CD4-positive, CD25-positive, alpha-beta regulatory T cell (primary cell): ENCODE measurements at regions not wholly inside any gene's neighbourhood (a gene's known extent, or its start where the extent isn't known, plus 50 kb on each side); places are given as distances from the start of the nearest gene placed in this dataset.

Experiments
- ATAC-seq, 2 donors: fragments of 150-1000 bp; cut with Tn5 transposase; one replicate each; pipeline ENCODE4 v1.10.0; 2021; ENCODE audit warnings: low read depth in 2 of 2, moderate number of reproducible peaks in 2 of 2, moderate library complexity in 1 of 2
- DNase-seq, 3 donors: peaks; one replicate each; pipeline versions ENCODE4 v3.0.0 to v3.0.0-alpha.2; 2012 to 2022; ENCODE audit warnings: mixed read lengths in 1 of 3
- H3K27ac ChIP-seq: one replicate; pipeline ENCODE4 v1.7.0; 2013; ENCODE audit warnings: mild to moderate bottlenecking, low read length; ENCODE audit not compliant: insufficient read depth, poor library complexity, severe bottlenecking
- H3K27me3 ChIP-seq: one replicate; pipeline ENCODE4 v1.7.0; 2013; ENCODE audit warnings: low read length; ENCODE audit not compliant: control insufficient read depth, insufficient read depth
- H3K36me3 ChIP-seq: one replicate; pipeline ENCODE4 v1.7.0; 2013; ENCODE audit warnings: mild to moderate bottlenecking, low read length, moderate library complexity; ENCODE audit not compliant: control insufficient read depth, insufficient read depth
- H3K4me1 ChIP-seq: 2 replicates; pipeline ENCODE4 v1.7.0; 2013; ENCODE audit warnings: mild to moderate bottlenecking, low read length; ENCODE audit not compliant: insufficient read depth, control insufficient read depth, poor library complexity, severe bottlenecking
- H3K4me3 ChIP-seq: one replicate; pipeline ENCODE4 v1.7.0; 2013; ENCODE audit warnings: low read depth, mild to moderate bottlenecking, low read length, moderate library complexity
- H3K9me3 ChIP-seq, 2 experiments: 1 replicate in 1 of 2; 2 replicates in 1 of 2; pipeline ENCODE4 v1.7.0; 2013; ENCODE audit warnings: low read length in 2 of 2, mild to moderate bottlenecking in 1 of 2, moderate library complexity in 1 of 2; ENCODE audit not compliant: control insufficient read depth in 2 of 2
- H3K27ac Mint-ChIP-seq, 3 donors: one replicate each; pipeline ENCODE4 v1.8.0; 2020 to 2022; ENCODE audit warnings: mild to moderate bottlenecking in 3 of 3, mixed read lengths in 3 of 3, moderate library complexity in 2 of 3
- H3K27me3 Mint-ChIP-seq: one replicate; pipeline ENCODE4 v1.8.0; 2022; ENCODE audit warnings: mild to moderate bottlenecking, mixed read lengths
- H3K36me3 Mint-ChIP-seq: one replicate; pipeline ENCODE4 v1.8.0; 2020; ENCODE audit warnings: mixed read lengths
- H3K4me1 Mint-ChIP-seq, 4 donors: one replicate each; pipeline ENCODE4 v1.8.0; 2020 to 2022; ENCODE audit warnings: mixed read lengths in 4 of 4, mild to moderate bottlenecking in 1 of 4
- H3K4me3 Mint-ChIP-seq, 4 donors: one replicate each; pipeline ENCODE4 v1.8.0; 2020 to 2022; ENCODE audit warnings: mild to moderate bottlenecking in 4 of 4, mixed read lengths in 4 of 4, moderate library complexity in 3 of 4
- H3K9me3 Mint-ChIP-seq, 7 donors: one replicate each; pipeline ENCODE4 v1.8.0; 2020 to 2022; ENCODE audit warnings: mixed read lengths in 7 of 7, mild to moderate bottlenecking in 3 of 7, moderate library complexity in 2 of 7

DNA sequence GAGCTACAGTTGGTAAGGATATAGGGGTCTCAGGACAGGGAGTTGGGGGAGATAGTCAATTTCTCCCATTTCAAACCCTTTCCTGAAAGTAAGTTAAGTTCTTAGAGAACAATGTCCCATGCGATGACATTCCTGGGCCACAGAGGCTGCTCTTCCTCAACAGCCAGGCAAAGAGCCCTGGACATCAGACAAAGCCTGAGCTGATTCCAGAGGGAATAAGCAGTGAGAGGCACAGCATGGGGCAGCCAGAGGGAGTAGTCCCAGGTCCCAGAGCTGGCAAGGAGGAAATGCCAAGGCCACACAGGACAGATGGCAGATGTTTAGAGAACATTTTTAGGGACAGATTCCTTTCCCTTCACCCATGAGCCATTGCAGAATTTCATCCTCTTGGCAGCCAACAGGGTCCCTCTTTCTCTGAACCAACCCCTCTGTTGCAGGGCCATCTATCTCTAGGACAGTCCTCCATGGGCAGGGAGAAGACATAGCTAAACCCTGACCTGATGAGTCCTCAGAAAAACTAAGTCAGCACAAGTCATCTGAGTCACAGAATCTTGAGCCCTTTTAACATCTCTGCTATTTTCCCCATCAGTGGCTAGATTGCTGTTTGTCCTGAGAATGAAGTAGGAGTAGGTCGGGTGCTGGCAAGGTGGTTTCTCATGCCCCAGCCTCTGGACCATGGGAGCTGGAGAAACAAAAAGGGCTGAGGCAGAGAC, 60.3 kb upstream of the CALM2 start:
- Histone ChIP-seq H3K27ac (no peak overlapping the region), H3K9me3 (no peaks in the 10 kb centered on the region), H3K4me1 (no peaks in the 10 kb centered on the region), H3K27me3 (peaks cover 7% of the 10 kb centered on the region), H3K4me3 (no peak overlapping the region), H3K36me3 (no peaks in the 10 kb centered on the region)
- no peak overlapping the region for H3K4me3 Mint-ChIP-seq
- H3K27me3 Mint-ChIP-seq: peaks cover 21% of the 10 kb centered on the region
- H3K36me3 Mint-ChIP-seq: no peaks in the 10 kb centered on the region
- ATAC-seq (no peak), DNase-seq (no peak)
- no peaks in the 10 kb centered on the region for H3K9me3 Mint-ChIP-seq
- H3K4me1 Mint-ChIP-seq: no peaks in the 10 kb centered on the region
- H3K27ac Mint-ChIP-seq: no peak overlapping the region

GRCh38 chr2:47235132-47235531, 58.8 kb upstream of the CALM2 start:
- no peaks in the 10 kb centered on the region for H3K9me3 Mint-ChIP-seq
- ATAC-seq (no peak), DNase-seq (no peak)
- H3K27ac Mint-ChIP-seq: no peak overlapping the region
- no peaks in the 10 kb centered on the region for H3K4me1 ChIP-seq
- H3K36me3 Mint-ChIP-seq: no peaks in the 10 kb centered on the region
- no peaks in the 10 kb centered on the region for H3K36me3 ChIP-seq
- peaks cover 7% of the 10 kb centered on the region for H3K27me3 ChIP-seq
- no peak overlapping the region for H3K4me3 Mint-ChIP-seq
- peaks cover 21% of the 10 kb centered on the region for H3K27me3 Mint-ChIP-seq
- H3K9me3 ChIP-seq: no peaks in the 10 kb centered on the region
- no peak overlapping the region for H3K4me3 ChIP-seq
- no peak overlapping the region for H3K27ac ChIP-seq
- H3K4me1 Mint-ChIP-seq: no peaks in the 10 kb centered on the region

- H3K27ac ChIP-seq: no peak overlapping the region
- Mint-ChIP-seq H3K27ac (no peak overlapping the region), H3K27me3 (peaks cover 21% of the 10 kb centered on the region), H3K4me3 (no peak overlapping the region), H3K9me3 (no peaks in the 10 kb centered on the region), H3K36me3 (no peaks in the 10 kb centered on the region), H3K4me1 (no peaks in the 10 kb centered on the region)
- no peaks in the 10 kb centered on the region for H3K36me3 ChIP-seq
- no peak overlapping the region for H3K4me3 ChIP-seq
- no peaks in the 10 kb centered on the region for H3K9me3 ChIP-seq
- no peak for ATAC-seq
- no peak for DNase-seq
- H3K27me3 ChIP-seq: peaks cover 7% of the 10 kb centered on the region
- H3K4me1 ChIP-seq: no peaks in the 10 kb centered on the region
Observed at GRCh38 chr2:47234456-47234855, 58.1 kb upstream of the CALM2 start.

- peaks cover 16% of the 10 kb centered on the region for H3K27me3 Mint-ChIP-seq
- no peaks in the 10 kb centered on the region for H3K4me1 ChIP-seq
- peaks cover 0 to 1% (median 0%) of the 10 kb centered on the region in 4 donors for H3K4me1 Mint-ChIP-seq
- H3K9me3 Mint-ChIP-seq: no peaks in the 10 kb centered on the region
- H3K27ac ChIP-seq: no peak overlapping the region
- no peak overlapping the region for H3K27ac Mint-ChIP-seq
- H3K36me3 ChIP-seq: no peaks in the 10 kb centered on the region
- no peak overlapping the region for H3K4me3 Mint-ChIP-seq
- H3K27me3 ChIP-seq: peaks cover 3% of the 10 kb centered on the region
- H3K4me3 ChIP-seq: no peak overlapping the region
- no peak for ATAC-seq
- no peaks in the 10 kb centered on the region for H3K9me3 ChIP-seq
- no peak for DNase-seq
- H3K36me3 Mint-ChIP-seq: no peaks in the 10 kb centered on the region
Observed at GRCh38 chr2:47232738-47233415, 56.6 kb upstream of the CALM2 start.

DNA sequence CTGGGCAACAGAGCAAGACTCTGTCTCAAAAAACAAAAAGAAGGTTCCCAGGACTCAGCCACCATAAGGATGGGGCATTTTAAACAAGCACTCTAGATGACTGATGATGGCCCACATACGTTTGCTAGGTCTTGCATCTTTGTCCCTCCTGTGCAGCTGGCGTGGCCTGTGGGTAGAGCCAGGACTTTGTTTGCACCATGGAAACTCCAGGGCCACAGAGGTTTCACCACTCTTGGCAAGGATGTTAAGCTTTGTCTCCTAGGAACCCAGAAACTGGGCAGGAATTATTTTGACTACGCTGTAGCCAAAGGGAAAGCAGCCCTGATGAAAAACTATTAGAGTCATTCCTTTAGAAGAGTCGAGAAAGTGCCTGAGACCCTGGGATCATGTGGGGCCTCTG, 54.1 kb upstream of the CALM2 start:
- no peaks in the 10 kb centered on the region for H3K9me3 Mint-ChIP-seq
- H3K4me1 ChIP-seq: no peaks in the 10 kb centered on the region
- H3K9me3 ChIP-seq: no peaks in the 10 kb centered on the region
- H3K4me3 Mint-ChIP-seq: no peak overlapping the region
- ATAC-seq: no peak
- H3K27me3 ChIP-seq: peaks cover 3% of the 10 kb centered on the region
- H3K36me3 Mint-ChIP-seq: no peaks in the 10 kb centered on the region
- DNase-seq: no peak
- no peaks in the 10 kb centered on the region for H3K36me3 ChIP-seq
- H3K27me3 Mint-ChIP-seq: peaks cover 15% of the 10 kb centered on the region
- peaks cover 0 to 3% (median 0%) of the 10 kb centered on the region in 4 donors for H3K4me1 Mint-ChIP-seq
- no peak overlapping the region for H3K27ac Mint-ChIP-seq
- H3K27ac ChIP-seq: no peak overlapping the region
- no peak overlapping the region for H3K4me3 ChIP-seq

DNA sequence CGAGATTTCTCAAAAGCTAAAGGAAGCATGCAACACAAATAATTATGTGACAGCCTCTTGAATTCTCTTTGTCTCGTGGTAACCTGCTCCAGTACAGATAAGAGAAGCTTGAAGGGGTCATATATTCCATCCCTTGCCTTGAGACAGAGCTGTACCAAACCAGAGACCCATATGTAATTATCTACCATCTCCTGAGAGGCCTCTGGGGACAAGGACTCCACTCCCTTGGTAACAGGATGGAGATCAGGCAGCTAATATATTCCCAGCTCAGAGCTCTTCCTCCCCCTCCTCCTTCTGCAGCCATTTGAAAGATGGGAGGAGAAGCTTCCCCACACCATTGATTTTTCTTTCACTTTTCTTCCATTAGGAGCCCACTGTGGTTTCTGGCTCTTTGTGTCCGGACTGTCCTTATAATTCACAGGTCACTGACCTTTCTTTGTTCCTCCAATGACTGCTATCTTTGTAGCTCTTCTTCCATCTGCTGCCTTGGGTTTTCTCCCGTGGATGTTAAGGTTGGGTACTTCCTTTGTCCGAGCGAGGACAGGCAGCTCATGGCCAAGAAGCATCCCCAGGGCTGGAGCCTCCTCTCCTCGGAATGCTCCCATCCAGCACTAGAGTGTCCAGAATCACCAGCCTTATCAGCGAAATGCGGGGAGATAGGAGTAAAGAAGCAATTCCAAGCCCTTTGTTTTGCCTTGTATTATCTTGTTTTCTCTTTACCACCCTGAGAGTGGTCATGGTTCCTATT, 51.4 kb upstream of the CALM2 start:
- Histone ChIP-seq H3K27me3 (no peaks in the 10 kb centered on the region), H3K36me3 (no peaks in the 10 kb centered on the region), H3K4me3 (no peak overlapping the region), H3K9me3 (no peaks in the 10 kb centered on the region), H3K4me1 (no peaks in the 10 kb centered on the region), H3K27ac (no peak overlapping the region)
- DNase-seq: no peak
- ATAC-seq: no peak
- Mint-ChIP-seq H3K4me3 (no peak overlapping the region), H3K27ac (no peak overlapping the region), H3K27me3 (peaks cover 12% of the 10 kb centered on the region), H3K36me3 (no peaks in the 10 kb centered on the region), H3K9me3 (no peaks in the 10 kb centered on the region), H3K4me1 (peaks cover 0 to 3% (median 0%) of the 10 kb centered on the region in 4 donors)

GRCh38 chr2:47226923-47227220, 50.6 kb upstream of the CALM2 start:
- Histone ChIP-seq H3K27me3 (no peaks in the 10 kb centered on the region), H3K9me3 (no peaks in the 10 kb centered on the region), H3K36me3 (no peaks in the 10 kb centered on the region), H3K4me3 (no peak overlapping the region), H3K27ac (no peak overlapping the region), H3K4me1 (no peaks in the 10 kb centered on the region)
- Mint-ChIP-seq H3K27ac (no peak overlapping the region), H3K4me3 (no peak overlapping the region), H3K27me3 (peaks cover 12% of the 10 kb centered on the region), H3K4me1 (peaks cover 0 to 3% (median 0%) of the 10 kb centered on the region in 4 donors), H3K9me3 (no peaks in the 10 kb centered on the region), H3K36me3 (no peaks in the 10 kb centered on the region)
- no peak for ATAC-seq
- no peak for DNase-seq
